ENCODE measurements at regions not wholly inside any gene's neighbourhood (a gene's known extent, or its start where the extent isn't known, plus 50 kb on each side); places are given as distances from the start of the nearest gene placed in this dataset.
A peak's percentile ranks its signal among the peaks of the same experiment; 100 is the strongest.

DNA sequence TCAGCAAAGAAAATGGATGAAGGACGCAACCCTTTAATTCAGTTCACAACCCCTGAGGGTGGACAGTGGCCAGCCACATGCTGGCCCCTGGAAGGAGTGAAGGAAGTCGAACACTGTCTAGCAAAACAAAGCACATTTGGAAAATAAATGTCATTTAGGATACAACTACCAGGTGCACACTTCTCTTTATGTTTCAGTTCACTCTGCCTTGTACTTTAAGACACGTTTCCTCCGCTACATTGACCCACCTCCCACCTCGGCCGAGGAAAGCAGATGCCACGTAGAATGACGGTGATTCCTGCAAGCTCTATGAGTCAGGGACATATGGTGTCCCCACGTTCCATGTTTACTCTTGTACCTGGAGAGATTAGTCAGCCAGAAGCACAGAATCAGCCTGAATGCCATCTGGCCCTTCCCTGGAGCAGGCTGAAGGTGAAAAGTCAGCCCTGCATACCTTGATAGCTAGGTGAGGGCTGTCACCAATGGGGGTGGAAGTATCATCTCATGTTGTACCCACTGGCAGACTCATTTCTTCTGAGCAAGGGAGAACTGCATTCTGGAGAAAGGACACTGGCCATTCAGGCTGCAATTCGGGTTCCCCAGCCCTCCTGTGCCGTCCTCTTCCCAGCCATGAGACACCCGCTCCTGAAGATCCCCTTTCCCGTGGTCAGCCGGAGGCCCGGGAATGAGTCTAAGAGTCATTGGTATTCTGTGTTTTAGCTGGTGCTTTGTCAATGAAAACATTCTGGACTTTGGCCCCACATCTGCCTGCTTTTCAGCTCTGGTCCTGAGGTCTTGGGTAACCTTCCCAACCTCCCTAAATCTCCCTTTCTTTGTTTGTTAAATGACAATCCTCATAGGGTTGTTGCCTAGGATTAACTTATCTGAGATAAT lies 60.6 kb downstream of the FOXA2 start (continued):
- TF ChIP-seq KAT8 (CRISPR knock-in tag; IDR thresholded peaks at IDR 0.05) (peak; percentile 82), PAX8 (CRISPR knock-in tag; IDR thresholded peaks at IDR 0.05; ENCODE audit: borderline replicate concordance) (no peak), ATF6 (CRISPR knock-in tag; conservative IDR thresholded peaks at IDR 0.05) (no peak; the same call in 1 of the 2 replicates), HNF4G (IDR thresholded peaks at IDR 0.05; ENCODE audit: borderline replicate concordance, low read depth, low read length) (peak; percentile 98), HNF4G (CRISPR knock-in tag; IDR thresholded peaks at IDR 0.05; ENCODE audit: borderline replicate concordance, low read depth) (peak; percentile 95), PAF1 (CRISPR knock-in tag; IDR thresholded peaks at IDR 0.05) (no peak), ZNF614 (CRISPR knock-in tag; IDR thresholded peaks at IDR 0.05; ENCODE audit: borderline replicate concordance) (peak; percentile 92), ZNF7 (CRISPR knock-in tag; IDR thresholded peaks at IDR 0.05) (0 out of 2 replicates have a peak, but pooled peaks have one; percentile 33), FOXM1 (CRISPR knock-in tag; IDR thresholded peaks at IDR 0.05) (no peak), ZNF841 (CRISPR knock-in tag; IDR thresholded peaks at IDR 0.05; ENCODE audit: borderline replicate concordance) (no peak), ZNF407 (CRISPR knock-in tag; IDR thresholded peaks at IDR 0.05; ENCODE audit: not compliant biosample characterization) (peak; percentile 88), TBX2 (CRISPR knock-in tag; IDR thresholded peaks at IDR 0.05; ENCODE audit: borderline replicate concordance) (peak; percentile 76)
- TF ChIP-seq, protein P1, sequence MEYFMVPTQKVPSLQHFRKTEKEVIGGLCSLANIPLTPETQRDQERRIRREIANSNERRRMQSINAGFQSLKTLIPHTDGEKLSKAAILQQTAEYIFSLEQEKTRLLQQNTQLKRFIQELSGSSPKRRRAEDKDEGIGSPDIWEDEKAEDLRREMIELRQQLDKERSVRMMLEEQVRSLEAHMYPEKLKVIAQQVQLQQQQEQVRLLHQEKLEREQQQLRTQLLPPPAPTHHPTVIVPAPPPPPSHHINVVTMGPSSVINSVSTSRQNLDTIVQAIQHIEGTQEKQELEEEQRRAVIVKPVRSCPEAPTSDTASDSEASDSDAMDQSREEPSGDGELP (IDR thresholded peaks at IDR 0.05; ENCODE audit: borderline replicate concordance, low read depth) = peak; percentile 69; the same call in 1 of the 2 replicates
- TF ChIP-seq, protein P2, sequence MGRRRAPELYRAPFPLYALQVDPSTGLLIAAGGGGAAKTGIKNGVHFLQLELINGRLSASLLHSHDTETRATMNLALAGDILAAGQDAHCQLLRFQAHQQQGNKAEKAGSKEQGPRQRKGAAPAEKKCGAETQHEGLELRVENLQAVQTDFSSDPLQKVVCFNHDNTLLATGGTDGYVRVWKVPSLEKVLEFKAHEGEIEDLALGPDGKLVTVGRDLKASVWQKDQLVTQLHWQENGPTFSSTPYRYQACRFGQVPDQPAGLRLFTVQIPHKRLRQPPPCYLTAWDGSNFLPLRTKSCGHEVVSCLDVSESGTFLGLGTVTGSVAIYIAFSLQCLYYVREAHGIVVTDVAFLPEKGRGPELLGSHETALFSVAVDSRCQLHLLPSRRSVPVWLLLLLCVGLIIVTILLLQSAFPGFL (CRISPR knock-in tag; IDR thresholded peaks at IDR 0.05) = no peak
- TF ChIP-seq, protein P3, sequence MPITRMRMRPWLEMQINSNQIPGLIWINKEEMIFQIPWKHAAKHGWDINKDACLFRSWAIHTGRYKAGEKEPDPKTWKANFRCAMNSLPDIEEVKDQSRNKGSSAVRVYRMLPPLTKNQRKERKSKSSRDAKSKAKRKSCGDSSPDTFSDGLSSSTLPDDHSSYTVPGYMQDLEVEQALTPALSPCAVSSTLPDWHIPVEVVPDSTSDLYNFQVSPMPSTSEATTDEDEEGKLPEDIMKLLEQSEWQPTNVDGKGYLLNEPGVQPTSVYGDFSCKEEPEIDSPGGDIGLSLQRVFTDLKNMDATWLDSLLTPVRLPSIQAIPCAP (CRISPR knock-in tag; IDR thresholded peaks at IDR 0.05; ENCODE audit: low read depth) = no peak

Data from HepG2 (cell line).